RWPE2 (cell line): ENCODE measurements at regions not wholly inside any gene's neighbourhood (a gene's known extent, or its start where the extent isn't known, plus 50 kb on each side); places are given as distances from the start of the nearest gene placed in this dataset.

ENCODE experiments used
- ATAC-seq: fragments of 200-7000 bp; cut with Tn5 transposase; 3 replicates; pipeline ENCODE4 v1.9.1; 2021; ENCODE audit warnings: low read depth
- DNase-seq: peaks from one replicate; pipeline ENCODE4 v3.0.0-alpha.2; 2020; ENCODE audit warnings: low spot score
- H3K27ac ChIP-seq: fragments of 450-650 bp; 2 replicates; pipeline ENCODE4 v1.5.1; 2017; ENCODE audit warnings: mild to moderate bottlenecking; ENCODE audit not compliant: poor library complexity, severe bottlenecking
- H3K27me3 ChIP-seq: fragments of 250-450 bp; sonication (Bioruptor Pico); 2 replicates; pipeline ENCODE4 v1.5.1; 2021; ENCODE audit warnings: mild to moderate bottlenecking, moderate library complexity; ENCODE audit not compliant: insufficient read depth, poor library complexity, severe bottlenecking
- H3K36me3 ChIP-seq: fragments of 250-450 bp; sonication (Bioruptor Pico); 2 replicates; pipeline ENCODE4 v1.5.1; 2020; ENCODE audit warnings: low read depth, mild to moderate bottlenecking, moderate library complexity
- H3K4me1 ChIP-seq: fragments of 250-450 bp; sonication (Bioruptor Pico); 2 replicates; pipeline ENCODE4 v1.5.1; 2021; ENCODE audit warnings: mild to moderate bottlenecking, moderate library complexity; ENCODE audit not compliant: insufficient read depth, poor library complexity, severe bottlenecking
- H3K4me3 ChIP-seq: fragments of 250-450 bp; sonication (Bioruptor Pico); 2 replicates; pipeline ENCODE4 v1.5.1; 2021; ENCODE audit warnings: mild to moderate bottlenecking, moderate library complexity; ENCODE audit not compliant: severe bottlenecking
- H3K9me3 ChIP-seq: fragments of 250-450 bp; sonication (Bioruptor Pico); 2 replicates; pipeline ENCODE4 v1.5.1; 2021; ENCODE audit warnings: mild to moderate bottlenecking, moderate library complexity; ENCODE audit not compliant: severe bottlenecking
- CTCF ChIP-seq: fragments of 450-650 bp; IDR thresholded peaks from one replicate; pipeline ENCODE4 v1.5.1; 2017; ENCODE audit warnings: mild to moderate bottlenecking, moderate library complexity; ENCODE audit not compliant: poor library complexity, severe bottlenecking

- Histone ChIP-seq H3K4me1 (no peaks in the 10 kb centered on the region), H3K27me3 (no peaks in the 10 kb centered on the region), H3K9me3 (no peaks in the 10 kb centered on the region), H3K4me3 (no peak overlapping the region), H3K27ac (no peak overlapping the region), H3K36me3 (no peaks in the 10 kb centered on the region)
- TF ChIP-seq CTCF = no peak
- no peak for ATAC-seq
- no peak for DNase-seq
These were observed 795.2 kb upstream of the ID2 start for GRCh38 chr2:7886666-7887065.

GRCh38 chr2:7887441-7887840 is 794.4 kb upstream of the ID2 start:
- no peaks in the 10 kb centered on the region for H3K27me3 ChIP-seq
- H3K4me1 ChIP-seq = no peaks in the 10 kb centered on the region
- no peak overlapping the region for H3K27ac ChIP-seq
- no peak for DNase-seq
- no peaks in the 10 kb centered on the region for H3K36me3 ChIP-seq
- no peaks in the 10 kb centered on the region for H3K9me3 ChIP-seq
- no peak for TF ChIP-seq CTCF
- H3K4me3 ChIP-seq = no peak overlapping the region
- no peak for ATAC-seq

DNA sequence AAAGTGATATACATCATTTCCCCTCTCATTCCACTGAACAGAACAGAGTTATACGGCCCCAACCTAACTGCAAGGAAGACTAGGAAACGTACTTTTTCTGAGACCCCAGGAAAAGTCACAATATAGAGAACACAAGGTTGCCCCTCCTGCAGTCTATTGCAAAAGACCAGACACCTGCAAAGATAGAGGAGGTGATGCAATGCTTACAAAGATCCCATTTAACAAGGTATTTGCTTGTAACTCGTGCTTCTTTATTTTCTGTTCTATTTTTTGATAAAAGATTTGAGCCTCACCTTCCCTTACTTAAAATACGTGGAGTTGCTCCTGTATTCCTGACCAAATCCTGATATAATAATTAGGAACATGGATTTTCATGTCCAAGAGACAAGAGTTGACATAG is 793.0 kb upstream of the ID2 start:
- Histone ChIP-seq H3K36me3 (no peaks in the 10 kb centered on the region), H3K27ac (no peak overlapping the region), H3K4me3 (no peak overlapping the region), H3K4me1 (no peaks in the 10 kb centered on the region), H3K9me3 (no peaks in the 10 kb centered on the region), H3K27me3 (no peaks in the 10 kb centered on the region)
- DNase-seq (no peak), ATAC-seq (no peak)
- no peak for TF ChIP-seq CTCF

DNA sequence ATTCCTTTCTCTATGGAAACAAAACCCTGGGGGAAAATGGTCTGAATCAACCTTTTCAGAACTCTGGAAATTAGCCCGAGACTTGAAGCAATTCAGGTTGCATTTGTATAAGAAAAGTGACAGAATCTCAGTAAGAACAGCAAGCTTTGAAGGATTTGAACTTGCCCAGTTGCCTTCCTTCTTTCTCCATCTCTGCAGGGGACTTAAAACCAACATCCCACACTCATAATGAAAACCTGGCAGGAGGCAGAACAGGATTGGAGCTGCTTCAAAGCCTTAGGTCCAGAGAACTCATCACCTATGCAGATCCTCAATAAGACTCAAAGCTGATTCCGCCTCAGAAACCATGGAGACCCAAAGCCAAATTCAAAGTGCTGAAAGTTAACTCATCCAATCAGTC is 790.5 kb upstream of the ID2 start:
- Histone ChIP-seq H3K27me3 (no peaks in the 10 kb centered on the region), H3K4me1 (no peaks in the 10 kb centered on the region), H3K27ac (no peak overlapping the region), H3K9me3 (no peaks in the 10 kb centered on the region), H3K4me3 (no peak overlapping the region), H3K36me3 (no peaks in the 10 kb centered on the region)
- TF ChIP-seq CTCF = no peak
- ATAC-seq (no peak), DNase-seq (no peak)

DNA sequence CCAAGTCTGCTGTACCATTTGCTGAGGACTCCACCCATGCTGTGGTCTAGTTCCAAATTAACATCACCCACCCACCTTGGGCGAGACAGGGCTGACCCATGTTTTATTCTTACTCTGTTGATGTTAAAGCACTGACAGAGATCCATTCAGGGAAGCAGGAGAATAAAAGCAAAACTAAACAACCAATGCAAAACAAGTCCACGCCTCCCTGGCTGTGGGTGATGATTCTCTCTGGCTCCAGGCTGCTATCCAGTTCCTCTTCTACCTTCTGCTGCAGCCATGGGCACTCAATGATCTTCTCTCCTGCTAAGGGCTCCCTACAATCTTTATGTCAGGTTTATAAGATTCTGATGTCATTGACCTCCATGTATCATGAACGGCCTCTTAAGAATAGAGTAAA is 786.6 kb upstream of the ID2 start:
- no peak overlapping the region for H3K27ac ChIP-seq

More for the DNA sequence above, 786.6 kb upstream of the ID2 start:
- no peaks in the 10 kb centered on the region for H3K4me1 ChIP-seq
- ATAC-seq (no peak), DNase-seq (no peak)
- TF ChIP-seq CTCF = no peak
- no peaks in the 10 kb centered on the region for H3K9me3 ChIP-seq
- H3K27me3 ChIP-seq = no peaks in the 10 kb centered on the region
- no peaks in the 10 kb centered on the region for H3K36me3 ChIP-seq
- no peak overlapping the region for H3K4me3 ChIP-seq
